Heart right ventricle (tissue), 16 donors: ENCODE measurements at regions not wholly inside any gene's neighbourhood (a gene's known extent, or its start where the extent isn't known, plus 50 kb on each side); places are given as distances from the start of the nearest gene placed in this dataset.

ENCODE experiments used
- ATAC-seq, 8 donors: fragments of 200-7000 bp; cut with Tn5 transposase; one replicate each; pipeline ENCODE4 v1.9.1; 2020; ENCODE audit warnings: mild to moderate bottlenecking in 8 of 8, moderate library complexity in 8 of 8, moderate number of reproducible peaks in 1 of 8
- DNase-seq, 2 donors: peaks; one replicate each; pipeline ENCODE4 v3.0.0-alpha.2; 2020
- H3K27ac ChIP-seq, 10 donors: fragments of 200-600 bp; sonication (generic) in 2 of 10; one replicate each; pipeline versions ENCODE4 v1.5.0 to v1.8.0; 2020 to 2022; ENCODE audit warnings: mild to moderate bottlenecking in 3 of 10
- H3K27me3 ChIP-seq, 7 donors: fragments of 200-600 bp; one replicate each; pipeline ENCODE4 v1.8.0; 2021 to 2022; ENCODE audit warnings: mild to moderate bottlenecking in 2 of 7
- H3K36me3 ChIP-seq, 9 donors: fragments of 200-600 bp; sonication (generic) in 1 of 9; one replicate each; pipeline versions ENCODE4 v1.5.0 to v1.8.0; 2020 to 2022; ENCODE audit warnings: mild to moderate bottlenecking in 2 of 9
- H3K4me1 ChIP-seq, 9 donors: fragments of 200-600 bp; sonication (generic) in 1 of 9; one replicate each; pipeline versions ENCODE4 v1.5.0 to v1.8.0; 2020 to 2022; ENCODE audit warnings: mild to moderate bottlenecking in 4 of 9
- H3K4me3 ChIP-seq, 10 donors: fragments of 200-600 bp; sonication (generic) in 2 of 10; one replicate each; pipeline versions ENCODE4 v1.5.0 to v1.8.0; 2020 to 2022; ENCODE audit warnings: mild to moderate bottlenecking in 7 of 10, moderate library complexity in 2 of 10
- H3K9me3 ChIP-seq, 11 donors: fragments of 200-600 bp in 10 of 11; sonication (generic) in 2 of 11; one replicate each; pipeline versions ENCODE4 v1.5.0 to v1.8.0; 2013 to 2022; ENCODE audit warnings: mild to moderate bottlenecking in 2 of 11, control low read depth in 1 of 11, moderate library complexity in 1 of 11
- WGBS, 2 donors: extraction: QIAGEN DNeasy Blood & Tissue Kit; methylation state at CpG; one replicate each; pipeline ENCODE4 v1.1.7; 2013; ENCODE audit warnings: inconsistent platforms in 1 of 2; 5-methylcytosine and 5-hydroxymethylcytosine counted together
- intact Hi-C, 10 donors: fragments of 100-400 bp; cut with DNase I; formaldehyde crosslinking; loops; one replicate each; pipeline versions ENCODE4 v1.11.1 to v1.14.2; 2022
- TF ChIP-seq, protein P1 (sequence below), 9 donors: fragments of 200-600 bp; sonication (generic) in 2 of 9; IDR thresholded peaks; one replicate each; pipeline versions ENCODE4 v1.5.0 to v1.8.0; 2021 to 2022; ENCODE audit warnings: antibody characterized with exemption in 9 of 9, mild to moderate bottlenecking in 5 of 9, moderate library complexity in 1 of 9
- donor health status: Arrhythmogenic right ventricular cardiomyopathy.
- donor health status: ischemic (EF 13 %, LVEDD 7.1; RV severe dilation, severe dysfunction).
- donor health status: healthy with polysubstance abuse.
- donor health status: DM: no; HTN: yes; CAD: no.
- donor health status: DM: no; HTN: no; CAD: no.
- donor health status: ischemic (EF 25% LVEDD 6.9; RV normal size, moderate dysfunction).
- donor health status: ischemic (EF 25% LVEDD 5.7; RV mildly dilated, moderate dysfunction).
- donor health status: healthy.
- donor health status: DM: yes; HTN: yes; CAD: no.
- donor health status: Ischemic cardiomyopathy.
- donor health status: ischemic (EF 35%, LVEDD 5.7; RV mildly dilated, moderate dysfunction).
- donor health status: nonischemic (EF 11% LVEDD 7.7; RV severe dilation, severe dysfunction).
- donor health status: DM: yes; HTN: yes; CAD: no.
- donor health status: PGD.
- donor health status: ischemic (EF 29% LVEDD 5.4; RV normal size, mild dysfunction).
- donor health status: nonischemic (EF 23%, LVEDD 6.1; RV moderate dilation, normal function).

DNA sequence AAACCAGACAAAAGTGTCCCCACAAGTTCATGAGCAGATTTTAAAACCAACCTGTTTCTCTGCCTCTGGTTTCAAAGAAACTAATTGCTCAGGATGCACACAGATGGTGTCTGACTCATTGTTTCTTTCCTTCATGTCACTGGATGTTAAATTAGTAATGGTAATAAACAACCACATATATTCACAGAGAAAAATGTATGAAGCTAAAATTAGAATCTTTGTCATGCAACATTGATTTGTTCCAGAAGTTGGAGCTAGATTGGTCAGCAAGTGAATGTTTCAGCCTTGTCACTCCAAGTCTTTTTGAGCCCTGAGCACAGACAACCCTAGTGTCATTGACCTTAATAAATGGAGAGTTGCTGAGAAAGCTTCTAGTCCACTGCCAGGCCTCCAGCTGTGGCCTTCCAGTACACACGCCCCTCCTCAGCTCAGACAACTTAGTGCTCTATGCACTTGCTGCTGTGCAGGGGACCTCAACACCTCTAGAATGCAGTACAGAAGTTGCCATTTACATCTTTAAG lies 175.9 kb downstream of the CCDC71L start:
- DNase-seq (no peak), ATAC-seq (peak in 4 of 8 donors; percentile 44 to 74 (median 64))
- Histone ChIP-seq H3K9me3 (peaks cover 0 to 4% (median 0%) of the 10 kb centered on the region in 11 donors), H3K36me3 (no peaks in the 10 kb centered on the region), H3K27ac (peak overlapping the region in 3 of 10 donors; percentile 0 to 57 (median 30)), H3K27me3 (no peaks in the 10 kb centered on the region), H3K4me1 (peaks cover 0 to 15% (median 8%) of the 10 kb centered on the region in 9 donors), H3K4me3 (no peak overlapping the region)
- TF ChIP-seq, protein P1, sequence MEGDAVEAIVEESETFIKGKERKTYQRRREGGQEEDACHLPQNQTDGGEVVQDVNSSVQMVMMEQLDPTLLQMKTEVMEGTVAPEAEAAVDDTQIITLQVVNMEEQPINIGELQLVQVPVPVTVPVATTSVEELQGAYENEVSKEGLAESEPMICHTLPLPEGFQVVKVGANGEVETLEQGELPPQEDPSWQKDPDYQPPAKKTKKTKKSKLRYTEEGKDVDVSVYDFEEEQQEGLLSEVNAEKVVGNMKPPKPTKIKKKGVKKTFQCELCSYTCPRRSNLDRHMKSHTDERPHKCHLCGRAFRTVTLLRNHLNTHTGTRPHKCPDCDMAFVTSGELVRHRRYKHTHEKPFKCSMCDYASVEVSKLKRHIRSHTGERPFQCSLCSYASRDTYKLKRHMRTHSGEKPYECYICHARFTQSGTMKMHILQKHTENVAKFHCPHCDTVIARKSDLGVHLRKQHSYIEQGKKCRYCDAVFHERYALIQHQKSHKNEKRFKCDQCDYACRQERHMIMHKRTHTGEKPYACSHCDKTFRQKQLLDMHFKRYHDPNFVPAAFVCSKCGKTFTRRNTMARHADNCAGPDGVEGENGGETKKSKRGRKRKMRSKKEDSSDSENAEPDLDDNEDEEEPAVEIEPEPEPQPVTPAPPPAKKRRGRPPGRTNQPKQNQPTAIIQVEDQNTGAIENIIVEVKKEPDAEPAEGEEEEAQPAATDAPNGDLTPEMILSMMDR (IDR thresholded peaks at IDR 0.05), result no peak
- WGBS, 2 donors, result 61 to 76% methylated on average over 1 of the region's 1 CpG
- intact Hi-C loops, result no loop called here

DNA sequence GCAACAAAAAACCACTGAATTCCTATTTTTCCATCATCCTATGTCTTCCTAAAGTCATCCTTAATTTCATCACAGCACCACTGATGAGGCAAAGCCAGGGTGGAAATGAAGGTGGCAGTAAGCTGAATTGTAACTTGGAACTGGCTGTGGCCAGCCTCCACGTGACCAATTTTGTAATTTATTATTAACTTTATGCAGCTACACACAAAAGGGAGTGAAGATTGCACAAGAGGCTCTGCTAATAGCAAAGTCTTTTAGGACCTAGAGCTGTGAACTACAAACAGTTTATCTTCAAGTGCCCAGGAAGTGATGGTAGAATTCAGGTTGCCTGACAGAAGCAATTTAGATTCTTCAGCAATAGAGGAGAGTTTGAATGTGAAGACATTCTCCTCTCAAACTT lies 176.4 kb downstream of the CCDC71L start:
- no peak for DNase-seq
- Histone ChIP-seq H3K4me3 (no peak overlapping the region), H3K27ac (peak overlapping the region in 3 of 10 donors; percentile 0 to 57 (median 30)), H3K36me3 (no peaks in the 10 kb centered on the region), H3K27me3 (no peaks in the 10 kb centered on the region), H3K4me1 (peaks cover 0 to 15% (median 8%) of the 10 kb centered on the region in 9 donors), H3K9me3 (no peaks in the 10 kb centered on the region)
- WGBS, 2 donors, result 37 to 47% methylated on average over 1 of the region's 1 CpG
- TF ChIP-seq, protein P1 (IDR thresholded peaks at IDR 0.05), result no peak
- peak in 3 of 8 donors; percentile 28 to 52 (median 42) for ATAC-seq
- intact Hi-C loops, result no loop called here

DNA sequence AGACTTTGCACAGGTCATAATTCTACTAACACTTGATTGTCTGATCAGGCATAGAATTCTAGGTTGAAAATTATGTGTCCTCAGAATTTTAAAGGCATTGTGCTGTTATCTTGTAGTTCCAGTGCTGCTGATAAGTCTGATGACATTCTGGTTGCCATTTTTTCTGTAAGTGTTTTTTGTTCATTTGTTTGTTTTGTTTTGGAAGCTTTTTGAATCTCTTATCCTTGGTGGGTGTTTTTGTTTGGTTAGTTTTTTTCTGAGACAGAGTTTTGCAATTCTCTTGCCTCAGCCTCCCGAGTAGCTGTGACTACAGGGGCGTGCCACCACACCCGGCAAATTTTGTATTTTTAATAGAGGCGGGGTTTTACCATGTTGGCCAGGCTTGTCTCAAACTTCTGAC lies 178.9 kb downstream of the CCDC71L start:
- ATAC-seq, result no peak
- 97 to 98% methylated on average over 4 of the region's 4 CpGs for WGBS, 2 donors
- Histone ChIP-seq H3K27ac (no peak overlapping the region), H3K9me3 (no peaks in the 10 kb centered on the region), H3K27me3 (no peaks in the 10 kb centered on the region), H3K4me1 (peaks cover 0 to 15% (median 8%) of the 10 kb centered on the region in 9 donors), H3K4me3 (no peak overlapping the region), H3K36me3 (no peaks in the 10 kb centered on the region)
- TF ChIP-seq, protein P1 (IDR thresholded peaks at IDR 0.05), result no peak
- intact Hi-C loops, result no loop called here
- DNase-seq, result no peak

DNA sequence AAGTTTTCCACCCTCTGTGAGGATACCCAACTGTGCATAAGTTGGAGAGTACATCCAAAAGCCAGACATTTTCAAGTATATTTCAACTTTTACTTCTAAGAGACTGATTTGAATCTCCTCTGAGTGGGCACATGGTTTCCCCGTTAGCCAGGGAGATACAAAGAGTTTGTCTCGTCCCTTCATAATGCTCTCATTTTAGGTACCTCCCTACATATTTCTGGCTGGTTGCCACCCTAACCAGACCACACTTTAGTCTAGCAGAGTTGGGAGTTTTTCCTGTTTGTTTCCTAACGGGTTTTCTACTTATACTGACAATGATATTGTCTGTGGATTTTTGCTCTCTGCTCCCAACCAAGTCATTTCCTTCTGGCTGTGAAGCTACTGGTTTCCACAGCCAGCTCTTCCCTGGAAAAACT lies 180.3 kb downstream of the CCDC71L start:
- Histone ChIP-seq H3K4me3 (no peak overlapping the region), H3K9me3 (no peaks in the 10 kb centered on the region), H3K36me3 (no peaks in the 10 kb centered on the region), H3K27ac (no peak overlapping the region), H3K27me3 (no peaks in the 10 kb centered on the region), H3K4me1 (peaks cover 0 to 15% (median 6%) of the 10 kb centered on the region in 9 donors)
- WGBS, 2 donors, result 32 to 41% methylated on average over 3 of the region's 3 CpGs
- intact Hi-C loops, result no loop called here
- no peak for DNase-seq
- TF ChIP-seq, protein P1 (IDR thresholded peaks at IDR 0.05), result no peak
- no peak for ATAC-seq
